K562 (cell line): ENCODE measurements at regions not wholly inside any gene's neighbourhood (a gene's known extent, or its start where the extent isn't known, plus 50 kb on each side); places are given as distances from the start of the nearest gene placed in this dataset.

ENCODE experiments used
- ATAC-seq: fragments of 200-7000 bp; cut with Tn5 transposase; 3 replicates; pipeline ENCODE4 v1.9.1; 2020; ENCODE audit warnings: moderate library complexity
- BruUV-seq: library from RNA; stranded (reverse); fragments of 400-500 nt; replicated peaks from 2 replicates; lab custom pipeline; 2021; lab: Mats Ljungman, UMichigan
- CTCF ChIA-PET: fragments of 300-600 bp; formaldehyde crosslinking; extraction: SDS; loops from one replicate; lab custom pipeline; 2021; ENCODE audit warnings: low intra/inter-chr PET ratio; lab: Yijun Ruan, JAX
- POLR2A ChIA-PET: fragments of 300-600, 350-650 bp; sonication (Branson Sonifier 250); formaldehyde crosslinking; extraction: SDS; loops from one replicate; lab custom pipeline; 2021; ENCODE audit warnings: antibody characterized with exemption, inconsistent platforms; lab: Yijun Ruan, JAX
- DNase-seq, 4 experiments: peaks; one replicate each; pipeline versions ENCODE4 v3.0.0 to v3.0.0-alpha.2; 2011 to 2018; ENCODE audit warnings: low spot score in 3 of 4, mixed read lengths in 3 of 4; ENCODE audit errors: extremely low read depth in 1 of 4
- FAIRE-seq: peaks from 2 replicates; lab custom pipeline; 2011; peaks lifted over from hg19 to GRCh38; lab: Jason Lieb, UNC
- H2AFZ ChIP-seq: 2 replicates; pipeline ENCODE4 v1.6.0; 2011; ENCODE audit warnings: low read depth, low read length, control low read depth, inconsistent platforms
- H3K27ac ChIP-seq: fragments of 200-600 bp; 3 replicates; pipeline ENCODE4 v1.8.0; 2011; ENCODE audit warnings: low read depth, mild to moderate bottlenecking, control low read depth, inconsistent platforms, low read length, moderate library complexity, mixed read lengths; ENCODE audit errors: extremely low read depth
- H3K27me3 ChIP-seq, 2 experiments: fragments of 300-600 bp in 1 of 2; 2 replicates in 1 of 2; 3 replicates in 1 of 2; pipeline versions ENCODE4 v1.6.0 to v1.8.0; 2011; ENCODE audit warnings: inconsistent platforms in 2 of 2, low read length in 2 of 2, mild to moderate bottlenecking in 1 of 2, mixed read lengths in 1 of 2, moderate library complexity in 1 of 2; ENCODE audit not compliant: control insufficient read depth in 2 of 2, insufficient read depth in 2 of 2
- H3K36me3 ChIP-seq: fragments of 300-600 bp; 3 replicates; pipeline ENCODE4 v1.8.0; 2011; ENCODE audit warnings: mild to moderate bottlenecking, low read length, inconsistent platforms; ENCODE audit not compliant: control insufficient read depth, insufficient read depth
- H3K4me1 ChIP-seq, 2 experiments: fragments of 200-600 bp in 1 of 2; replicated peaks in 1 of 2; 2 replicates in 1 of 2; 3 replicates in 1 of 2; pipeline versions ENCODE4 v1.5.1 to v1.8.0; 2011; ENCODE audit warnings: inconsistent platforms in 2 of 2, low read length in 2 of 2, mild to moderate bottlenecking in 1 of 2, mixed read lengths in 1 of 2, moderate library complexity in 1 of 2; ENCODE audit not compliant: control insufficient read depth in 2 of 2, insufficient read depth in 2 of 2
- H3K4me2 ChIP-seq: 2 replicates; pipeline ENCODE4 v1.6.1; 2011; ENCODE audit warnings: low read length, control low read depth, inconsistent platforms, mixed read lengths; ENCODE audit not compliant: insufficient read depth
- H3K4me3 ChIP-seq: fragments of 200-600 bp; sonication (generic), shearing (Covaris generic); 2 replicates; pipeline ENCODE4 v1.5.1; 2016; ENCODE audit warnings: control low read depth, inconsistent platforms
- H3K79me2 ChIP-seq: fragments of 200-600 bp; 3 replicates; pipeline ENCODE4 v1.8.0; 2011; ENCODE audit warnings: low read length, inconsistent platforms; ENCODE audit not compliant: control insufficient read depth, insufficient read depth
- H3K9ac ChIP-seq, 2 experiments: 2 replicates each; pipeline versions ENCODE4 v1.6.0 to v1.6.1; 2011; ENCODE audit warnings: low read depth in 2 of 2, low read length in 2 of 2, control low read depth in 1 of 2, inconsistent platforms in 1 of 2, mild to moderate bottlenecking in 1 of 2, mixed read lengths in 1 of 2; ENCODE audit not compliant: insufficient read depth in 1 of 2
- H3K9me1 ChIP-seq: one replicate; pipeline ENCODE4 v1.6.0; 2011; ENCODE audit warnings: inconsistent platforms, mild to moderate bottlenecking, low read length, moderate library complexity; ENCODE audit not compliant: control insufficient read depth, insufficient read depth
- H3K9me3 ChIP-seq: replicated peaks from 2 replicates; pipeline ENCODE4 v1.5.1; 2011; ENCODE audit warnings: low read depth, low read length, inconsistent platforms; ENCODE audit not compliant: control insufficient read depth, insufficient read depth
- H4K20me1 ChIP-seq: replicated peaks from 2 replicates; pipeline ENCODE4 v1.6.1; 2011; ENCODE audit warnings: low read length, inconsistent platforms, mixed read lengths; ENCODE audit not compliant: control insufficient read depth, insufficient read depth
- AFF1 ChIP-seq, 2 experiments: fragments of 450-650 bp; IDR thresholded peaks; 2 replicates each; pipeline ENCODE4 v1.6.1; 2018; ENCODE audit warnings: mild to moderate bottlenecking in 2 of 2, low read depth in 1 of 2; ENCODE audit not compliant: partially characterized antibody in 2 of 2
- C11orf30 ChIP-seq: fragments of 450-650 bp; IDR thresholded peaks from 2 replicates; pipeline ENCODE4 v1.6.1; 2016; ENCODE audit warnings: low read depth, mild to moderate bottlenecking
- MAFF ChIP-seq: IDR thresholded peaks from 2 replicates; pipeline ENCODE4 v1.6.1; 2012; ENCODE audit warnings: low read length, improper control_type of control experiment
- MAFG ChIP-seq: fragments of 450-650 bp; conservative IDR thresholded peaks from 2 replicates; pipeline ENCODE4 v1.6.1; 2016; ENCODE audit warnings: missing genetic modification characterization, missing compliant biosample characterization
- MAFK ChIP-seq: IDR thresholded peaks from 2 replicates; pipeline ENCODE4 v1.6.1; 2011; ENCODE audit warnings: low read length, improper control_type of control experiment
- NBN ChIP-seq: fragments of 450-650 bp; IDR thresholded peaks from 2 replicates; pipeline ENCODE4 v1.6.1; 2016; ENCODE audit warnings: low read depth, mild to moderate bottlenecking
- NFIC ChIP-seq: fragments of 450-650 bp; IDR thresholded peaks from 2 replicates; pipeline ENCODE4 v1.6.1; 2017; ENCODE audit warnings: mild to moderate bottlenecking, inconsistent platforms
- RFX7 ChIP-seq: fragments of 250-450 bp; sonication (Bioruptor Pico); IDR thresholded peaks from 2 replicates; pipeline ENCODE4 v1.5.1; 2021; ENCODE audit warnings: mild to moderate bottlenecking
- RHOXF2B ChIP-seq: fragments of 250-450 bp; sonication (Bioruptor Pico); conservative IDR thresholded peaks from 2 replicates; pipeline ENCODE4 v1.5.1; 2021
- ZBTB1 ChIP-seq: sonication (generic); formaldehyde crosslinking; IDR thresholded peaks from 2 replicates; pipeline ENCODE4 v1.8.1; 2023; ENCODE audit warnings: missing genetic modification reagents, low read depth, mild to moderate bottlenecking, borderline replicate concordance
- ZNF133 ChIP-seq: fragments of 250-450 bp; sonication (Bioruptor Pico); IDR thresholded peaks from 2 replicates; pipeline ENCODE4 v1.4.0; 2020; ENCODE audit warnings: mild to moderate bottlenecking
- ZNF316 ChIP-seq: fragments of 450-650 bp; IDR thresholded peaks from 2 replicates; pipeline ENCODE4 v1.6.1; 2016
- WGBS: fragments of 100-300 bp; shearing (Covaris generic); methylation state at CpG from one replicate; pipeline ENCODE4 v1.1.6; 2016; ENCODE audit warnings: low coverage, mixed read lengths; ENCODE audit not compliant: insufficient coverage; ENCODE audit errors: missing lambda C conversion rate; 5-methylcytosine and 5-hydroxymethylcytosine counted together
- in situ Hi-C: fragments of 300-500 bp; cut with MboI; formaldehyde crosslinking; loops from 4 replicates; pipeline ENCODE4 v1.15.0; 2018; ENCODE audit warnings: inconsistent platforms, mixed read lengths
- intact Hi-C: fragments of 100-400 bp; cut with micrococcal nuclease; formaldehyde crosslinking; loops from 2 replicates; pipeline ENCODE4 v1.14.2; 2022

- H3K27me3 ChIP-seq = no peaks in the 10 kb centered on the region
- ChIA-PET CTCF (no interaction called here), POLR2A (interaction anchor here (0.8 to 1.0 kb wide), 2 partner anchors 29 to 831 kb away, joined by 3 to 4 read pairs; no protein-coding TSS in a partner anchor)
- H3K4me2 ChIP-seq = no peak overlapping the region
- 5% methylated on average over 1 of the region's 1 CpG for WGBS
- H3K9me1 ChIP-seq = no peaks in the 10 kb centered on the region
- H3K79me2 ChIP-seq = no peaks in the 10 kb centered on the region
- no peaks in the 10 kb centered on the region for H3K9me3 ChIP-seq
- intact Hi-C loops = no loop called here
- in situ Hi-C loops = no loop called here
- H3K36me3 ChIP-seq = no peaks in the 10 kb centered on the region
- DNase-seq (no peak), FAIRE-seq (no peak), ATAC-seq (no peak)
- no peaks in the 10 kb centered on the region for H3K4me1 ChIP-seq
- no peak overlapping the region for H3K9ac ChIP-seq
- H3K4me3 ChIP-seq = no peak overlapping the region
- H3K27ac ChIP-seq = no peak overlapping the region
- BruUV-seq = no TSS peak
- H4K20me1 ChIP-seq = no peaks in the 10 kb centered on the region
- TF ChIP-seq MAFF = peak; percentile 61; the same call in 1 of the 2 replicates
- TF ChIP-seq C11orf30 = peak; percentile 36; the same call in 1 of the 2 replicates
- TF ChIP-seq MAFK = peak; percentile 49
- TF ChIP-seq NBN = no peak
- TF ChIP-seq ZNF316 = peak; percentile 80
- TF ChIP-seq RFX7 (CRISPR knock-in tag) = no peak
- peak; percentile 56 for TF ChIP-seq MAFG (tag)
- peak overlapping the region; percentile 37; the same call in 1 of the 2 replicates for H2AFZ ChIP-seq
Measured at GRCh38 chr18:30927042-30927441, 115.5 kb downstream of the DSC3 start.

GRCh38 chr18:30925795-30926194 is 116.7 kb downstream of the DSC3 start:
- DNase-seq (no peak), FAIRE-seq (no peak), ATAC-seq (no peak; the same call in 2 of the 3 replicates)
- Histone ChIP-seq H3K9me3 (no peaks in the 10 kb centered on the region), H3K4me1 (no peaks in the 10 kb centered on the region), H3K9ac (no peak overlapping the region), H3K9me1 (no peaks in the 10 kb centered on the region), H4K20me1 (no peaks in the 10 kb centered on the region), H3K4me3 (no peak overlapping the region), H3K27ac (no peak overlapping the region), H3K79me2 (no peaks in the 10 kb centered on the region), H3K36me3 (no peaks in the 10 kb centered on the region), H3K4me2 (no peak overlapping the region)
- POLR2A ChIA-PET = interaction anchor here (0.6 to 0.7 kb wide), 2 partner anchors 16 to 21 kb away, joined by 3 to 5 read pairs; no protein-coding TSS in a partner anchor
- BruUV-seq = no TSS peak
- CTCF ChIA-PET = no interaction called here
- in situ Hi-C loops = no loop called here
- 20% methylated on average over 1 of the region's 1 CpG for WGBS
- no peak for TF ChIP-seq ZNF133
- peak; percentile 66 for TF ChIP-seq NFIC
- peak in 1 of 2 experiments; percentile 78 for TF ChIP-seq AFF1 (IDR thresholded peaks at IDR 0.05; ENCODE audit: low read depth in 1 of 2, partially characterized antibody in 2 of 2)
- no peak for TF ChIP-seq RHOXF2B
- TF ChIP-seq ZBTB1 = no peak
- TF ChIP-seq, all 486 proteins: peak for 2
- intact Hi-C loops = no loop called here
- Histone ChIP-seq H3K27me3 (no peaks in the 10 kb centered on the region), H2AFZ (peak overlapping the region; percentile 29; the same call in 1 of the 2 replicates)
